Neural cell (in vitro differentiated cells): ENCODE measurements at regions not wholly inside any gene's neighbourhood (a gene's known extent, or its start where the extent isn't known, plus 50 kb on each side); places are given as distances from the start of the nearest gene placed in this dataset.

ENCODE experiments used
- H2AFZ ChIP-seq: fragments of 200-600, 300-800 bp; sonication (generic), shearing (Covaris generic); 2 replicates; pipeline ENCODE4 v1.6.0; 2014; ENCODE audit warnings: low read depth, mild to moderate bottlenecking, antibody characterized with exemption, low read length, moderate library complexity
- H3F3A ChIP-seq: fragments of 200-600 bp; shearing (Covaris generic); 2 replicates; pipeline ENCODE4 v1.6.1; 2016; ENCODE audit warnings: mild to moderate bottlenecking, moderate library complexity, mixed read lengths, antibody characterized with exemption, low read length; ENCODE audit not compliant: insufficient read depth, poor library complexity, severe bottlenecking
- H3K27ac ChIP-seq: fragments of 200-600, 300-800 bp; sonication (generic), shearing (Covaris generic); 2 replicates; pipeline ENCODE4 v1.5.1; 2014; ENCODE audit warnings: mild to moderate bottlenecking, low read length, moderate library complexity
- H3K27me3 ChIP-seq: fragments of 300-800, 200-600 bp; sonication (generic), shearing (Covaris generic); 2 replicates; pipeline ENCODE4 v1.6.0; 2014; ENCODE audit warnings: mild to moderate bottlenecking, low read depth, low read length, moderate library complexity; ENCODE audit not compliant: insufficient read depth
- H3K36me3 ChIP-seq: fragments of 300-800, 200-600 bp; sonication (generic), shearing (Covaris generic); 2 replicates; pipeline ENCODE4 v1.5.1; 2014; ENCODE audit warnings: mild to moderate bottlenecking, antibody characterized with exemption, low read length, moderate library complexity; ENCODE audit not compliant: insufficient read depth
- H3K4me2 ChIP-seq: fragments of 300-800, 200-600 bp; sonication (generic), shearing (Covaris generic); 2 replicates; pipeline ENCODE4 v1.6.0; 2014; ENCODE audit warnings: mild to moderate bottlenecking, low read length
- H3K4me3 ChIP-seq: fragments of 300-800, 200-600 bp; sonication (generic), shearing (Covaris generic); 2 replicates; pipeline ENCODE4 v1.5.1; 2014; ENCODE audit warnings: mild to moderate bottlenecking, low read length, moderate library complexity
- H3K79me2 ChIP-seq: fragments of 200-600 bp; shearing (Covaris generic); replicated peaks from 2 replicates; pipeline ENCODE4 v1.6.0; 2014; ENCODE audit warnings: mild to moderate bottlenecking, low read length, moderate library complexity; ENCODE audit not compliant: insufficient read depth
- H3K9ac ChIP-seq: fragments of 300-800, 200-600 bp; sonication (generic), shearing (Covaris generic); 2 replicates; pipeline ENCODE4 v1.6.1; 2016; ENCODE audit warnings: mild to moderate bottlenecking, low read length, mixed read lengths
- H3K9me2 ChIP-seq: fragments of 200-600 bp; shearing (Covaris generic); 2 replicates; pipeline ENCODE4 v1.6.1; 2016; ENCODE audit warnings: mild to moderate bottlenecking, low read length, mixed read lengths; ENCODE audit not compliant: insufficient read depth
- H3K9me3 ChIP-seq: fragments of 200-600, 300-800 bp; sonication (generic), shearing (Covaris generic); 2 replicates; pipeline ENCODE4 v1.6.1; 2016; ENCODE audit warnings: mild to moderate bottlenecking, mixed run types, low read length, moderate library complexity, mixed read lengths
- H4K20me1 ChIP-seq: fragments of 200-600 bp; shearing (Covaris generic); 2 replicates; pipeline ENCODE4 v1.6.1; 2016; ENCODE audit warnings: mild to moderate bottlenecking, mixed run types; ENCODE audit not compliant: insufficient read depth
- EP300 ChIP-seq: fragments of 450-650 bp; conservative IDR thresholded peaks from 2 replicates; pipeline ENCODE4 v1.6.1; 2014; ENCODE audit warnings: antibody characterized with exemption, mild to moderate bottlenecking, moderate library complexity; ENCODE audit not compliant: poor library complexity, severe bottlenecking
- EZH2 ChIP-seq: fragments of 200-600, 300-800 bp; shearing (Covaris generic), sonication (generic); IDR thresholded peaks from 2 replicates; pipeline ENCODE4 v1.6.1; 2014; ENCODE audit warnings: antibody characterized with exemption, low read length, borderline replicate concordance, mild to moderate bottlenecking; ENCODE audit not compliant: insufficient read depth, poor library complexity, severe bottlenecking
- MXI1 ChIP-seq: fragments of 450-650 bp; conservative IDR thresholded peaks from 2 replicates; pipeline ENCODE4 v1.6.1; 2014; ENCODE audit warnings: antibody characterized with exemption, mild to moderate bottlenecking; ENCODE audit not compliant: poor library complexity, severe bottlenecking
- POLR2AphosphoS5 ChIP-seq: IDR thresholded peaks from 2 replicates; pipeline ENCODE4 v1.6.1; 2012
- RAD21 ChIP-seq: fragments of 450-650 bp; conservative IDR thresholded peaks from 2 replicates; pipeline ENCODE4 v1.6.1; 2014; ENCODE audit warnings: antibody characterized with exemption, mild to moderate bottlenecking, moderate library complexity
- SMC3 ChIP-seq: fragments of 450-650 bp; conservative IDR thresholded peaks from 2 replicates; pipeline ENCODE4 v1.6.1; 2014; ENCODE audit warnings: antibody characterized with exemption, mild to moderate bottlenecking, moderate library complexity; ENCODE audit not compliant: poor library complexity
- TAF1 ChIP-seq: IDR thresholded peaks from 2 replicates; pipeline ENCODE4 v1.6.1; 2012; ENCODE audit warnings: low read depth
- TF ChIP-seq, protein P1 (sequence below): fragments of 450-650 bp; IDR thresholded peaks from 2 replicates; pipeline ENCODE4 v1.5.1; 2014; ENCODE audit warnings: antibody characterized with exemption, mild to moderate bottlenecking, moderate library complexity; ENCODE audit not compliant: poor library complexity, severe bottlenecking
- TF ChIP-seq, protein P2 (sequence below): IDR thresholded peaks from 2 replicates; pipeline ENCODE4 v1.6.1; 2012; ENCODE audit warnings: borderline replicate concordance

DNA sequence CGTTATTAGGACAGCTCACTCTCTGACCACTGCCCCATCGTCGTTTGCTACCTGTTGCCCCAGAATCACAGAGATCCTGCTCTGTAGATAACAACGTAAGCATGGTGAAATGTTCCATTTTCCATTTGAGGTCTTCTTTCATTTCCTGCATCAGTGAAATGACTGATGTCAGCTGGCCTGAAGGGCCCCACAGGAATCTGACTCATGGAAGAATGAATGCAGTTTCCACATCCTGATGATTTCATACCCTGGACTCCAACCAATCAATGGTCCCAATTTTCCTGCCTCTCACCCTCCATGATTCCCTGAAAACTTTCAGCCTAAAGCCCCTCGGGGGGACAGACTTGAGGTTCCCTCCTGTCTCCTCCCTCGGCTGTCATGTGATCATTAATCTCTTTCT lies 394.4 kb upstream of the CDH4 start:
- no peak overlapping the region for H2AFZ ChIP-seq

DNA sequence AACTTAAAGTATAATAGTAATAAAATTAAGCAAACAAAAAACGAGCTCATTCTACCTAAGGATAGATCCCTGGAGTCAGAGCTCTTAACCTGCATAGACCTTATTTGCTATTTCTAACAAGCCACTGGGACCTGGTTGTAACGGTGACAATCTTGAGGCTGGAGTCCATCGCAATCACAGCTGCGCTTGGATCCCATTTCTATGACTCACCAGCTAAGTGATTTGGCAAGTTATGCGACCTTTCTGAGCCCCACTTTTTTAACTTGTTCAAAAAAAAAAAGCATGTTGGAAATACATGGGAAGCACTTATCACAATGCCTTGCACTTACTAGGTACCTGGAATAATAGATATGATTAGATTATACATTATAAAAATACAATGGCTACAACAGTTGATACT lies 389.5 kb upstream of the CDH4 start:
- no peak overlapping the region for H2AFZ ChIP-seq
- no peaks in the 10 kb centered on the region for H4K20me1 ChIP-seq
- H3K9me3 ChIP-seq, result no peaks in the 10 kb centered on the region
- TF ChIP-seq MXI1, result no peak
- TF ChIP-seq EP300, result no peak
- TF ChIP-seq SMC3, result no peak
- TF ChIP-seq RAD21, result no peak
- no peak for TF ChIP-seq TAF1
- TF ChIP-seq, protein P1, sequence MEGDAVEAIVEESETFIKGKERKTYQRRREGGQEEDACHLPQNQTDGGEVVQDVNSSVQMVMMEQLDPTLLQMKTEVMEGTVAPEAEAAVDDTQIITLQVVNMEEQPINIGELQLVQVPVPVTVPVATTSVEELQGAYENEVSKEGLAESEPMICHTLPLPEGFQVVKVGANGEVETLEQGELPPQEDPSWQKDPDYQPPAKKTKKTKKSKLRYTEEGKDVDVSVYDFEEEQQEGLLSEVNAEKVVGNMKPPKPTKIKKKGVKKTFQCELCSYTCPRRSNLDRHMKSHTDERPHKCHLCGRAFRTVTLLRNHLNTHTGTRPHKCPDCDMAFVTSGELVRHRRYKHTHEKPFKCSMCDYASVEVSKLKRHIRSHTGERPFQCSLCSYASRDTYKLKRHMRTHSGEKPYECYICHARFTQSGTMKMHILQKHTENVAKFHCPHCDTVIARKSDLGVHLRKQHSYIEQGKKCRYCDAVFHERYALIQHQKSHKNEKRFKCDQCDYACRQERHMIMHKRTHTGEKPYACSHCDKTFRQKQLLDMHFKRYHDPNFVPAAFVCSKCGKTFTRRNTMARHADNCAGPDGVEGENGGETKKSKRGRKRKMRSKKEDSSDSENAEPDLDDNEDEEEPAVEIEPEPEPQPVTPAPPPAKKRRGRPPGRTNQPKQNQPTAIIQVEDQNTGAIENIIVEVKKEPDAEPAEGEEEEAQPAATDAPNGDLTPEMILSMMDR, result no peak
- TF ChIP-seq EZH2, result no peak
- TF ChIP-seq POLR2AphosphoS5, result no peak
- no peaks in the 10 kb centered on the region for H3F3A ChIP-seq
- H3K9ac ChIP-seq, result no peak overlapping the region
- H3K27me3 ChIP-seq, result no peaks in the 10 kb centered on the region
- H3K79me2 ChIP-seq, result no peaks in the 10 kb centered on the region
- H3K9me2 ChIP-seq, result no peaks in the 10 kb centered on the region
- no peak overlapping the region for H3K4me3 ChIP-seq
- H3K36me3 ChIP-seq, result no peaks in the 10 kb centered on the region
- H3K27ac ChIP-seq, result no peak overlapping the region
- no peak overlapping the region for H3K4me2 ChIP-seq

More for the DNA sequence above, 394.4 kb upstream of the CDH4 start:
- no peak overlapping the region for H3K4me3 ChIP-seq
- H4K20me1 ChIP-seq, result no peaks in the 10 kb centered on the region
- no peaks in the 10 kb centered on the region for H3K9me3 ChIP-seq
- no peak overlapping the region for H3K27ac ChIP-seq
- no peaks in the 10 kb centered on the region for H3F3A ChIP-seq
- no peak overlapping the region for H3K4me2 ChIP-seq
- no peaks in the 10 kb centered on the region for H3K9me2 ChIP-seq
- no peak for TF ChIP-seq TAF1
- TF ChIP-seq POLR2AphosphoS5, result no peak
- no peak for TF ChIP-seq EP300
- TF ChIP-seq, protein P1, result no peak
- no peak for TF ChIP-seq SMC3
- no peak for TF ChIP-seq RAD21
- TF ChIP-seq, protein P2, sequence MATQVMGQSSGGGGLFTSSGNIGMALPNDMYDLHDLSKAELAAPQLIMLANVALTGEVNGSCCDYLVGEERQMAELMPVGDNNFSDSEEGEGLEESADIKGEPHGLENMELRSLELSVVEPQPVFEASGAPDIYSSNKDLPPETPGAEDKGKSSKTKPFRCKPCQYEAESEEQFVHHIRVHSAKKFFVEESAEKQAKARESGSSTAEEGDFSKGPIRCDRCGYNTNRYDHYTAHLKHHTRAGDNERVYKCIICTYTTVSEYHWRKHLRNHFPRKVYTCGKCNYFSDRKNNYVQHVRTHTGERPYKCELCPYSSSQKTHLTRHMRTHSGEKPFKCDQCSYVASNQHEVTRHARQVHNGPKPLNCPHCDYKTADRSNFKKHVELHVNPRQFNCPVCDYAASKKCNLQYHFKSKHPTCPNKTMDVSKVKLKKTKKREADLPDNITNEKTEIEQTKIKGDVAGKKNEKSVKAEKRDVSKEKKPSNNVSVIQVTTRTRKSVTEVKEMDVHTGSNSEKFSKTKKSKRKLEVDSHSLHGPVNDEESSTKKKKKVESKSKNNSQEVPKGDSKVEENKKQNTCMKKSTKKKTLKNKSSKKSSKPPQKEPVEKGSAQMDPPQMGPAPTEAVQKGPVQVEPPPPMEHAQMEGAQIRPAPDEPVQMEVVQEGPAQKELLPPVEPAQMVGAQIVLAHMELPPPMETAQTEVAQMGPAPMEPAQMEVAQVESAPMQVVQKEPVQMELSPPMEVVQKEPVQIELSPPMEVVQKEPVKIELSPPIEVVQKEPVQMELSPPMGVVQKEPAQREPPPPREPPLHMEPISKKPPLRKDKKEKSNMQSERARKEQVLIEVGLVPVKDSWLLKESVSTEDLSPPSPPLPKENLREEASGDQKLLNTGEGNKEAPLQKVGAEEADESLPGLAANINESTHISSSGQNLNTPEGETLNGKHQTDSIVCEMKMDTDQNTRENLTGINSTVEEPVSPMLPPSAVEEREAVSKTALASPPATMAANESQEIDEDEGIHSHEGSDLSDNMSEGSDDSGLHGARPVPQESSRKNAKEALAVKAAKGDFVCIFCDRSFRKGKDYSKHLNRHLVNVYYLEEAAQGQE, result no peak
- no peak for TF ChIP-seq EZH2
- no peaks in the 10 kb centered on the region for H3K27me3 ChIP-seq
- H3K9ac ChIP-seq, result no peak overlapping the region
- H3K36me3 ChIP-seq, result no peaks in the 10 kb centered on the region
- no peaks in the 10 kb centered on the region for H3K79me2 ChIP-seq
